H1 (cell line): ENCODE measurements at regions not wholly inside any gene's neighbourhood (a gene's known extent, or its start where the extent isn't known, plus 50 kb on each side); places are given as distances from the start of the nearest gene placed in this dataset.

Experiments used
- ATF2 ChIP-seq: IDR thresholded peaks from 2 replicates; pipeline ENCODE4 v1.6.1; 2012; ENCODE audit warnings: low read length, inconsistent platforms
- CEBPB ChIP-seq: IDR thresholded peaks from 2 replicates; pipeline ENCODE4 v1.6.1; 2012; ENCODE audit warnings: low read depth, low read length
- CHD1 ChIP-seq: IDR thresholded peaks from 2 replicates; pipeline ENCODE4 v1.6.1; 2012; ENCODE audit warnings: low read depth, low read length, improper control_type of control experiment
- GABPA ChIP-seq: IDR thresholded peaks from 2 replicates; pipeline ENCODE4 v1.6.1; 2011; ENCODE audit warnings: mild to moderate bottlenecking, low read length, moderate library complexity, borderline replicate concordance; ENCODE audit not compliant: insufficient read depth
- NRF1 ChIP-seq: IDR thresholded peaks from 2 replicates; pipeline ENCODE4 v1.6.1; 2011; ENCODE audit warnings: mild to moderate bottlenecking, low read depth, low read length, improper control_type of control experiment
- POLR2A ChIP-seq, 2 experiments: IDR thresholded peaks; 1 replicate in 1 of 2; 2 replicates in 1 of 2; pipeline ENCODE4 v1.6.1; 2011; ENCODE audit warnings: low read depth in 2 of 2, low read length in 2 of 2, mild to moderate bottlenecking in 2 of 2; ENCODE audit errors: control extremely low read depth in 1 of 2
- RFX5 ChIP-seq: IDR thresholded peaks from 2 replicates; pipeline ENCODE4 v1.6.1; 2011; ENCODE audit warnings: low read depth, low read length, improper control_type of control experiment, borderline replicate concordance
- TAF7 ChIP-seq: optimal IDR thresholded peaks from 2 replicates; pipeline ENCODE3; 2011; ENCODE audit warnings: low read depth, mild to moderate bottlenecking, inconsistent platforms, low read length, moderate library complexity, borderline replicate concordance
- TF ChIP-seq, protein P1 (sequence below): fragments of 300-600 bp; sonication (generic); IDR thresholded peaks from 2 replicates; pipeline ENCODE4 v1.7.1; 2012; ENCODE audit warnings: low read length, moderate library complexity, mild to moderate bottlenecking, inconsistent platforms; ENCODE audit not compliant: insufficient replicate concordance

DNA sequence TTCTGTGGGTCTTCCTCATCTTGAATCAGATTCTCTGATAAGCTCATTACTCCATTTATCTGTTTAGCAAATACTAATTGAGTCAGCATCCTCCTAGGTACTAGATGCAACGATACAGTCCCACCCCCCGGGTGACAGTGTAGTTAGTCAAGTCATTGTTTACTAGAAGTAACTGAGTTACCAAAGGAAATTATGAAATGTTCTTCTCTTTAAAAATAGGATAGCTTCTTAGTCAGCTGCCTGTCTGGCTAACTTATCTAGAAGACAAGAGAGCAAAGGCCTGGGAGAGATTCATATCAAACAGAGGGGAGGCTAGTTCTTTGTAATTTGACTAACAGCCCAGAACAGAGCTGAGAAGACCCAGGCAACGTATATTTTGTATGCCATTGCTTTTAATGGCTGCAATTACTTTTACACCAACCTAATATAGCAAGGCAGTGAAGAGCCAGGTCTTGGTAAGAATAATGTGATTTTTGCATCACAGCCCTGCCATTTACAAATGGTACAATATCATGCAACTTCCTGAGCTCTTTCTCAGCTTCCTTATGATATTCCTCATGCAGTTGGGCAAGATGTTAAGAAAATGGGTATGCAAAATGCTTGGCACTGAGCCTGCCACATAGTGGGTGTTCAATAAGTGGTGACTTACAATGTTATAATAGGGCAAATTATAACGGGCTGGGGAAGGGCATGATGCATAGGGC is 149.9 kb downstream of the CHIC2 start (continued):
- TF ChIP-seq, protein P1, sequence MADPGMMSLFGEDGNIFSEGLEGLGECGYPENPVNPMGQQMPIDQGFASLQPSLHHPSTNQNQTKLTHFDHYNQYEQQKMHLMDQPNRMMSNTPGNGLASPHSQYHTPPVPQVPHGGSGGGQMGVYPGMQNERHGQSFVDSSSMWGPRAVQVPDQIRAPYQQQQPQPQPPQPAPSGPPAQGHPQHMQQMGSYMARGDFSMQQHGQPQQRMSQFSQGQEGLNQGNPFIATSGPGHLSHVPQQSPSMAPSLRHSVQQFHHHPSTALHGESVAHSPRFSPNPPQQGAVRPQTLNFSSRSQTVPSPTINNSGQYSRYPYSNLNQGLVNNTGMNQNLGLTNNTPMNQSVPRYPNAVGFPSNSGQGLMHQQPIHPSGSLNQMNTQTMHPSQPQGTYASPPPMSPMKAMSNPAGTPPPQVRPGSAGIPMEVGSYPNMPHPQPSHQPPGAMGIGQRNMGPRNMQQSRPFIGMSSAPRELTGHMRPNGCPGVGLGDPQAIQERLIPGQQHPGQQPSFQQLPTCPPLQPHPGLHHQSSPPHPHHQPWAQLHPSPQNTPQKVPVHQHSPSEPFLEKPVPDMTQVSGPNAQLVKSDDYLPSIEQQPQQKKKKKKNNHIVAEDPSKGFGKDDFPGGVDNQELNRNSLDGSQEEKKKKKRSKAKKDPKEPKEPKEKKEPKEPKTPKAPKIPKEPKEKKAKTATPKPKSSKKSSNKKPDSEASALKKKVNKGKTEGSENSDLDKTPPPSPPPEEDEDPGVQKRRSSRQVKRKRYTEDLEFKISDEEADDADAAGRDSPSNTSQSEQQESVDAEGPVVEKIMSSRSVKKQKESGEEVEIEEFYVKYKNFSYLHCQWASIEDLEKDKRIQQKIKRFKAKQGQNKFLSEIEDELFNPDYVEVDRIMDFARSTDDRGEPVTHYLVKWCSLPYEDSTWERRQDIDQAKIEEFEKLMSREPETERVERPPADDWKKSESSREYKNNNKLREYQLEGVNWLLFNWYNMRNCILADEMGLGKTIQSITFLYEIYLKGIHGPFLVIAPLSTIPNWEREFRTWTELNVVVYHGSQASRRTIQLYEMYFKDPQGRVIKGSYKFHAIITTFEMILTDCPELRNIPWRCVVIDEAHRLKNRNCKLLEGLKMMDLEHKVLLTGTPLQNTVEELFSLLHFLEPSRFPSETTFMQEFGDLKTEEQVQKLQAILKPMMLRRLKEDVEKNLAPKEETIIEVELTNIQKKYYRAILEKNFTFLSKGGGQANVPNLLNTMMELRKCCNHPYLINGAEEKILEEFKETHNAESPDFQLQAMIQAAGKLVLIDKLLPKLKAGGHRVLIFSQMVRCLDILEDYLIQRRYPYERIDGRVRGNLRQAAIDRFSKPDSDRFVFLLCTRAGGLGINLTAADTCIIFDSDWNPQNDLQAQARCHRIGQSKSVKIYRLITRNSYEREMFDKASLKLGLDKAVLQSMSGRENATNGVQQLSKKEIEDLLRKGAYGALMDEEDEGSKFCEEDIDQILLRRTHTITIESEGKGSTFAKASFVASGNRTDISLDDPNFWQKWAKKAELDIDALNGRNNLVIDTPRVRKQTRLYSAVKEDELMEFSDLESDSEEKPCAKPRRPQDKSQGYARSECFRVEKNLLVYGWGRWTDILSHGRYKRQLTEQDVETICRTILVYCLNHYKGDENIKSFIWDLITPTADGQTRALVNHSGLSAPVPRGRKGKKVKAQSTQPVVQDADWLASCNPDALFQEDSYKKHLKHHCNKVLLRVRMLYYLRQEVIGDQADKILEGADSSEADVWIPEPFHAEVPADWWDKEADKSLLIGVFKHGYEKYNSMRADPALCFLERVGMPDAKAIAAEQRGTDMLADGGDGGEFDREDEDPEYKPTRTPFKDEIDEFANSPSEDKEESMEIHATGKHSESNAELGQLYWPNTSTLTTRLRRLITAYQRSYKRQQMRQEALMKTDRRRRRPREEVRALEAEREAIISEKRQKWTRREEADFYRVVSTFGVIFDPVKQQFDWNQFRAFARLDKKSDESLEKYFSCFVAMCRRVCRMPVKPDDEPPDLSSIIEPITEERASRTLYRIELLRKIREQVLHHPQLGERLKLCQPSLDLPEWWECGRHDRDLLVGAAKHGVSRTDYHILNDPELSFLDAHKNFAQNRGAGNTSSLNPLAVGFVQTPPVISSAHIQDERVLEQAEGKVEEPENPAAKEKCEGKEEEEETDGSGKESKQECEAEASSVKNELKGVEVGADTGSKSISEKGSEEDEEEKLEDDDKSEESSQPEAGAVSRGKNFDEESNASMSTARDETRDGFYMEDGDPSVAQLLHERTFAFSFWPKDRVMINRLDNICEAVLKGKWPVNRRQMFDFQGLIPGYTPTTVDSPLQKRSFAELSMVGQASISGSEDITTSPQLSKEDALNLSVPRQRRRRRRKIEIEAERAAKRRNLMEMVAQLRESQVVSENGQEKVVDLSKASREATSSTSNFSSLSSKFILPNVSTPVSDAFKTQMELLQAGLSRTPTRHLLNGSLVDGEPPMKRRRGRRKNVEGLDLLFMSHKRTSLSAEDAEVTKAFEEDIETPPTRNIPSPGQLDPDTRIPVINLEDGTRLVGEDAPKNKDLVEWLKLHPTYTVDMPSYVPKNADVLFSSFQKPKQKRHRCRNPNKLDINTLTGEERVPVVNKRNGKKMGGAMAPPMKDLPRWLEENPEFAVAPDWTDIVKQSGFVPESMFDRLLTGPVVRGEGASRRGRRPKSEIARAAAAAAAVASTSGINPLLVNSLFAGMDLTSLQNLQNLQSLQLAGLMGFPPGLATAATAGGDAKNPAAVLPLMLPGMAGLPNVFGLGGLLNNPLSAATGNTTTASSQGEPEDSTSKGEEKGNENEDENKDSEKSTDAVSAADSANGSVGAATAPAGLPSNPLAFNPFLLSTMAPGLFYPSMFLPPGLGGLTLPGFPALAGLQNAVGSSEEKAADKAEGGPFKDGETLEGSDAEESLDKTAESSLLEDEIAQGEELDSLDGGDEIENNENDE: no peak
- TF ChIP-seq NRF1 (no peak), POLR2A (IDR thresholded peaks at IDR 0.05; ENCODE audit: control extremely low read depth in 1 of 2, low read depth in 2 of 2, low read length in 2 of 2) (no peak), ATF2 (no peak), CEBPB (no peak), GABPA (no peak), CHD1 (no peak), TAF7 (no peak), RFX5 (no peak)
